KG1 (cell line): ENCODE measurements at regions not wholly inside any gene's neighbourhood (a gene's known extent, or its start where the extent isn't known, plus 50 kb on each side); places are given as distances from the start of the nearest gene placed in this dataset.
"Not testable (repeated sequence)": the region's sequence is repeated elsewhere in the genome, so short reads cannot be mapped to it uniquely, and the experiment has no call there.

ENCODE experiments used
- DNase-seq: peaks from one replicate; lab custom pipeline; 2025; lab: John Stamatoyannopoulos, UW

GRCh38 chr10:85012305-85012704, 683.9 kb downstream of the CCSER2 start:
- no peak for DNase-seq

DNA sequence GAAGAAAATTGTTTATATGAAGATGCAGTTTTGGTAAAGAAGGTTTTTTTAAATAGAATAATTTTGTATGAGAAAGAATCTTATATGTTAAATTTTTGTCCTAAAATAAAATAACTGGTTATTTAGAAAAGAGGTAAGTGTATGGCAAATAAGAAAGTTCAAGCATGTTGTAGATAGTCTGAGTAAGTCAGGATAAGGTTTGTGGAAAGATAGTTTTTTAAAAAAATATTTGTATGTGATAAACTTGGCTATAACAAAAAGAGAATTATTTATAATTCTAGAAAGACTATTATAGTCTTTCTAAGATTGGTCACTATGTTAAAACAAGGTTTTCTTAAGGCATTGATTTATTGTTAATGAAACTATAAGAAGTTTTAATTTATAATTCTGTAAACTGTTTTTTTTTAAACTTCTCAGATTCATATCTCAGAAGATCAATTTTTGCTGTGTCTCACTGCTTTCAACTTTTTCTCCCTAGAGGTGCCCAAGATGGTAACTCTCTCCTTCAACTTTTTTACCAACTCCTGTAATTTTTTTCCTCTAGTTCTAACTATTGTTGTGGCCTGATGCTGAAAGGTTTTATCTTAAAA, 698.6 kb downstream of the CCSER2 start:
- DNase-seq: no peak

DNA sequence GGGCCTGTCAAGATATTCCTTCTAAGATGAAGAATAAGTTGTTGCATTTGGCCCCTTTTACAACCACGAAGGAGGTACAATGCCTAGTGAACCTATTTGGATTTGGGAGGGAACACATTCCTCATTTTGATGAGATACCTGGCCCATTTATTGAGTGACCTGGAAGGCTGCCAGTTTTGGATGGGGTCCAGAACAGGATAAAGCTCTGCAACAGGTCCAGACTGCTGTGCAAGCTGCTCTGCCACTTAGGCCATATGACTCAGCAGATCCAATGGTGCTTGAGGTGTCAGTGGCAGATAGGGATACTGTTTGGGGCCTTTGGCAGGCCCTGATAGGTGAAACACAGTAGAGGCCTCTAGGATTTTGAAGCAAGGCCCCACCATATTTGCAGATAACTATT, 704.6 kb downstream of the CCSER2 start:
- no peak for DNase-seq

GRCh38 chr10:85036661-85037060, 708.3 kb downstream of the CCSER2 start:
- DNase-seq: no peak

- no peak for DNase-seq
Observed at GRCh38 chr10:85039311-85039710, 710.9 kb downstream of the CCSER2 start.

DNA sequence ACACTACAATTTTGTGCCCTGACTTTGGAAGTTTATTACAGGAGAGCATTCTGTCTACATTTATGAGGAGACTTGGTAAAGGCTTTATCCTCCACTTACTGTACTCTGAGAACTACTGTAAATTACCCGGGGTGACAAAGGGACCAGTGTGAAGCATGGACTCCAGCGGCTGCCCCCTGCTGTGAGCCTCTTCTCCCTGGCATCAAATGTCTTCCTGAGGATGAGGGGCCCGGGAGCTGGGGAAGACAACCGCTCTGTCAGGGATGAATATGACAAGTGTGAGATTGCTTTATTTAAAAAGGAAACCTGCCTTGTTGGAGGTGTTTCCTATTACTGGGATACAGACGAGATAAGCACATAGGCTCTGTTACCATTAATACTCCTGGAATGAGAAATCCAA, 714.8 kb downstream of the CCSER2 start:
- DNase-seq: no peak

- no peak for DNase-seq
Observed at GRCh38 chr10:85045046-85045445, 716.7 kb downstream of the CCSER2 start.

GRCh38 chr10:85047170-85047834, 718.9 kb downstream of the CCSER2 start:
- DNase-seq: no peak

GRCh38 chr10:85047979-85048378, 719.6 kb downstream of the CCSER2 start:
- DNase-seq: no peak

DNA sequence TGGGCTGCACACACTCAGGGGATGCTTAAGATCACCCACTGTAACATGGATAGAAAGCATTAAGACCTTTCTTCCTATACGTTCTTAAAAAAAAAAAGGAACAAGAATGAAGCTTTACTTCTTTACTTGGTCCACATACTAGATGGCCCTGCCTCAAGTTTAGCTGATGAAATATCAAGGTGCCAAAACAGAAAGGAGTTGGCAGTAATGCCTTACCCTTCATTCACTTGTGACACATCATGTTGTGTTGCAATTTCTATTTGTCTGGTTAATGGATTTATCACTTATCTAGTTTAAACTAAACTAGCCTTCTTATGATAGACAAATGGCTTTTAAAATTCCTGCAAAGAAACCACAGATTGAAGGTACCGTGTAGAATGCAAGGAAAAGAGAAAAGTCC, 720.3 kb downstream of the CCSER2 start:
- DNase-seq: no peak

- DNase-seq: no peak
Observed at GRCh38 chr10:85060944-85061343, 732.6 kb downstream of the CCSER2 start.

DNA sequence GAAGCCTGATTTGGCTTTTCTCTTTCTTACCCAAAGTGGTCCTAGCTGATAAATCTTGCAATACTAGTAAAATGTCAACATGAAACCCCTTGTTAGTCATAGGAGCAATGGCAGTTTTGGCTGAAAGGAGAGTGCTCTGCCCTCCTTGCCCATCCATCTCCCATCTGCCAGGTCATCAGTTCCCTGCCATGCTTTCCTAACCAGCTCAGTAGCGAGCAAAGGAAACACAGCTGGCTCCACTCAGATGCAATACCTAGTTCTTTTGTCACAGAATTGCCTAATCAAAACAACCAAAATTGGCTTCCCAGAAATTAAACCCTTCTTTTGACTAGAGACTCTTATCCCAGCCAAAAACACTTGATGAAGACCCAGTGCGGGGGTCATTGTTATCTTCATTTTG, 733.0 kb downstream of the CCSER2 start:
- DNase-seq: no peak

DNA sequence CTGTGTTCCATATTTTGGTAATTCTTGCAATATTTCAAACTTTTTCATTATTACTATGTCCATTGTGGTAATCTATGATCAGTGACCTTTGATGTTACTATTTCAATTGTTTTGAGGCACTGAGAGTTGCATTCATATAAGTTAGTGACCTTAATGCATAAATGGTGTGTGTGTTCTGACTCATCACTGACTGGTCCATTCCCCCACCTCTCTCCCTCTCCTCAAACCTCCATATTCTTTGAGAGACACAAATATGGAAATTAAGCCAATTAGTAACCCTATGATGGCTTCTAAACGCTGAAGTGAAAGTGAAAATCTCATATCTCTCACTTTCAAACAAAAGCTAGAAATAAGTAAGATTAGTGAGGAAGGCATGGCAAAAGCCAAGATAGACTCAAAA, 739.6 kb downstream of the CCSER2 start:
- DNase-seq: no peak

DNA sequence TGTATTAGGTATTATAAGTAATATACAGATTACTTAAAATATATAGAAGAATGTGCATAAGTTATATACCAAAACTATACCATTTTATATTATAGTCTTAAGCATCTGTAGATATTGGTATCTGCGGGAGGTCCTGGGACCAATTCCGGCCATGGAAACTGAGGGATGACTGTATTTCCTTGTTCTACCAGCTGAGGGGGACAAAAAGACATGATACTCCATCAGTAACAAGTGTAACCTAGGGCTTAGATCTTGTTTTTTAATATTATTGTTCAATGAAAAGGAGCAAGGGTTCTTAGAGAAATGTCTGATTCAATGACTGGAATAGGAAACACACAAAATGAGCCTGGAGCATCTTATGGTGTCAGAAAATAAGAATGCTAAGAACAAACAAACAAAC, 752.5 kb downstream of the CCSER2 start:
- DNase-seq: no peak

DNA sequence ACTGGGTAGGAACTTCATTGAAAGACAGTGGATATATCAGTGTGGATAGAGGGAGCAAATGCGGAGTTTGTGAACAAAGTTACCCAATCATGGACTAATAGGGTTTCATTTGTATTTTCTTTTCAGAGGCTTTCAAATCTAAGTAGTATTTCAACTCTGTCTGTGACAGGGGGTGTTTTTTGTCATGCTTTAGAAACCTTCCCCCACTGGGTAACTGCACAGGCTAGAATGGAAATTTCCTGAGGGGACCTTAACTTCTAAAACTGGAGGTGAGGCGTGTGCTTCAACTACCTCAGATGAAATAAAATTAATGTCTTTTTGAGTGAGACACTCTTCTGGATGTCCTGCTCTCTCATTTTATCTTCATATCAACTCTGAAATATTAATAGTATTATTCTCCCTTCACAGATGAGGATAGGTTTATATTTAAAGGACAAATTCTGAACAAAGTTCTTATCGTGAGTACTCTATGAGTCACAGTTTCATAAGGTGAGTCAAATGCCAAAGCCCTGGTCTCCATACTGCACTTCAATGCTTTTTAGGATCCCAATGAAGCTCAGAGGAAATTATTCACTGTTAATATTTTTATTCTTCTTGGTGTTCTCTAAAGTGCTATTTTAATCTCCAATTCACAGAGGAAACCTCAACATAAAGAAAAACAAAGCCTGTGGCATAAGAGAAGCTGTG, 770.6 kb downstream of the CCSER2 start:
- DNase-seq: no peak

- no peak for DNase-seq
Observed at GRCh38 chr10:85100495-85100894, 772.1 kb downstream of the CCSER2 start.

DNA sequence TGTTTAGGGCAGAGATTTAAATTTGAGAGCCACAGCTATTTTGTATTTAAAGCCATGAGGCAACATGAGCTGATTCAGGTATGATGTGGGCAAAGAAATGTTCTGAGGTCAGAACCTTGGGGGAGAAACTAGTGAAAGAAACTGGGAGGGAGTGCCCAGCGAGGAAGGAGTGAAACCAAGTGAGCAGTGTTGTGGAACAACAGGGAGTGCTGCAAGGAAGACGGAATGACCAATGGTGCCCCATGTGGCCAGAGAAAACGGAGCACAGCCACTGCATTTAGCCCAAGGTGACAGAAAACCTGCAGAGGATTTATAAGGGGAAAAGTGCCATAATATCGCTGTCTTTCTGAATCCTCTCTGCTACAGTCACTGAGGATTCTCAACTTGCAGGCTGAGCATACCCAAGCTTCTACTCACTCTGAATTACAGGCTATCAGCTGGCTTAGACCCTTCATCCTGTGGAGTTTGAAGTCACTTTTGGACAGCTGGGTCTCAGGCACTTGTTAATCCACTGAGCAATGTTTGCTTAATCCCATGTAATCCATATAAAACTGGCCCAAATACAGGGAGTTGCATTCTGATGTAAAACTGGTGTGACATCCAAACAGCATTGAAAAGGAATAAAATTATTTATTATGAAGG, 777.3 kb downstream of the CCSER2 start:
- DNase-seq: no peak

DNA sequence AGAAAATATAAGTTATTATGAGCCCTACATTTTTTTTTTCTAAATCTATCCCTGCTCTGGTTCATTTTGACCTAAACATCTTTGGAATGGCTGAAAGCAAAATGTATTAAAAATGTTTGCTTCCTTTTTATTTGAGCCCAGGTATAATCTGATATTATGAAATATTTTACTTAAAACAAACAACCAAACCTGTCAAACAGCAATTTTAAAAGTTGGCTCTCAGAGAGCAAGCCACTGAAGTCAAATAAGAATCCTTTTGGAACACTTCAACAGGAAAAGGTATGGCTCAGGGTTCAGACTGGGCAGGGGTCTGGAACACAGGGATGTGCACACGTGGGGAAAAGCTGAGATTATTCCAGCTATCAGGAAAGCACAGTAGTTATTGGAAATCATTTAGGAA, 782.9 kb downstream of the CCSER2 start:
- DNase-seq: no peak

- DNase-seq: no peak
Observed at GRCh38 chr10:85124603-85125051, 796.2 kb downstream of the CCSER2 start.

GRCh38 chr10:85137253-85137652, 808.9 kb downstream of the CCSER2 start:
- DNase-seq: no peak

- no peak for DNase-seq
Observed at GRCh38 chr10:85138046-85138445, 809.7 kb downstream of the CCSER2 start.

- no peak for DNase-seq
Observed at GRCh38 chr10:85139124-85139523, 810.7 kb downstream of the CCSER2 start.

GRCh38 chr10:85141520-85141919, 813.1 kb downstream of the CCSER2 start:
- DNase-seq: not testable (repeated sequence)
